ENCODE measurements at regions not wholly inside any gene's neighbourhood (a gene's known extent, or its start where the extent isn't known, plus 50 kb on each side); places are given as distances from the start of the nearest gene placed in this dataset.

DNA sequence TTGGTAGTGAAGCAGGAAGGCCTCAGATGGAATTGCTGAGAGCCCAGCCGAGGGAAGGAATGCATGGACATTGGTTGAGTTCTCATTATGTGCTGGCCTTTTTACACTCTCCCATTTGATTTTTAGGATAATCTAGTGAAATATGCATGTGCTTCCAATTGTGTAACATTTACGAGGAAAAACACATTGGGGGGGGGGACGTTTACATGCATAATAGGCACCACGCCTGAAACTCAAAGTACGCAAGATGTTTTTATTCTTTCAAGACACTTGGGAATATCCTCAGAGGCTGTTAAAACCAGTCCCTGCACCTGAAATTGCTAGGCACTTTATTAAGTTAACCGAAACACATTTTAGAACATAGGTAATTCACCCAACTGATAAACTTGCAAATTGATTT, 118.5 kb upstream of the CDH4 start:
- DNase-seq (no peak), ATAC-seq (ENCODE audit: poor library complexity) (no peak)
- intact Hi-C loops (cut with DNase I): no loop called here

DNA sequence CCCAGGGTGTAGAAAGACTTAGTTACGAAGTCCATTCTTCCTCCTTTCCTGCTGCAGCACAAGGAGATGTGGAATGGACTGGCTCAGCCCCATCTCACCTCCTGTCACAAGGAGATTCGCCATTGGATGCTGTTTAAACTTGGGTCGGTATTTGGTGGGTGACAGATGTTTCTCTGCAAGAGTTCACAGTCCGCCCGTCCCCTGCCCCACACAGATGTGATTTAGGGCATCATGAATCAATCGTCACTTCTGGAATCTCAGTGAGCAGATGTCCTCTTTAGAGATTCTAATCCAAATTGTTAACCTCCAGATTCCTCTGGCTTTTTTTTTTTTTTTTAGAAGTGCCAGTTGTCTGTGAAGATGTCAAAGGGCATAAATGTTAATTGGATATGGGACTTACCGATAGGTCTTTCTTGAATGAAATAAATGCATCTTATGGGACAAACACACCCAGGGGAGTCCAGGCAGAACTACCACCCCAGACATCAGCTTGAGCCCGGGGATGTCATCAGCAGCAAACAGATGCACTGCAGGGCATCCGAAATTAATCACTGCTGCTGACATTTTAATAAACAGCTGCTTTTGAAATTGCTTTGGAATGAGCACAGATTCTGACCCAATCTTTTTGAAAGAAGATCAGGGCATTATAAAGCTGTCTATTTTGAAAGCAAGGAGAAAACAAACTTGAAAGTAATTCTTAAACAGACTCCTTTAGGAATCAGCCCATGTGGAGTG, 117.6 kb upstream of the CDH4 start:
- DNase-seq (no peak), ATAC-seq (ENCODE audit: poor library complexity) (no peak)
- intact Hi-C loops (cut with DNase I): no loop called here

DNA sequence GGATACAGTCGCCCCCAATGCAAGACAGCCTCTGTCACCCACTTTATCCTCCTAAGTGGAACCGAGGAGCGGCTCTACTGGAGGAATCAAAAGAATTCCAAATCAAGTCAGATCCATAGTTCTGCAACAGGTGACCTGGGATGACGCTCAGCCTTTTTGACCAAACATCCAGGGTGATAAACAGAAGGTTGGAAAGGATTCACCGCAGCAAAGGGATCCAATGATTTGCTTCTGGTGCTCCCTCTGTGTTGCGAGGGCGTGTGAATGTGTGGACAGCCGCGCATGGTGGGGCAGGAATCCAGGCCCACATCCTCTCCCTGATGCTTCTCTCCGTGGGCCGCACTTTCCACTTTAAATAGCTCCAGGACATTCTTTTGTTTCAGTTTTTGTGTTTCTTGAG, 116.8 kb upstream of the CDH4 start:
- intact Hi-C loops (cut with DNase I): no loop called here
- DNase-seq: no peak

DNA sequence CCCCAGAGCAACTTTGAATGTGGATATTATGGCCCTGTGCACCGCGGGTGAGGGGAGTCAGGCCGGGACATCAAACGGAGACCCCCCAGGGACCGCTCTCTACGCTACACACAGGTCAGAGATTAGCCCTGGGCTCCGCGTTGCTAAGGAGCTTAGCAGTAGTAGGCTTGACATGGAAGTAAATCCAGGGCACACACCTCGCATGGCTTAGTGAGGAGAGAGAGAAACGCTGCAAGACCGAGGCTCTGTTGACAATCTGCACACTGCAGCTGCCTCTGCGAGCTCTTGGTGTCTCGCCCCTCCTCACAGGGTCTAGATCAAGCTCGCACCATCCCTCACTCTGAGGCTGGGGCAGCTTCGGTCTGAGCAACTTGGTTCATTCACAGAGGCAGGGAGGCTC, 116.1 kb upstream of the CDH4 start:
- intact Hi-C loops (cut with DNase I): no loop called here
- ATAC-seq (ENCODE audit: poor library complexity) (no peak), DNase-seq (no peak)

More for the DNA sequence above, 116.8 kb upstream of the CDH4 start:
- ATAC-seq (ENCODE audit: poor library complexity): no peak

DNA sequence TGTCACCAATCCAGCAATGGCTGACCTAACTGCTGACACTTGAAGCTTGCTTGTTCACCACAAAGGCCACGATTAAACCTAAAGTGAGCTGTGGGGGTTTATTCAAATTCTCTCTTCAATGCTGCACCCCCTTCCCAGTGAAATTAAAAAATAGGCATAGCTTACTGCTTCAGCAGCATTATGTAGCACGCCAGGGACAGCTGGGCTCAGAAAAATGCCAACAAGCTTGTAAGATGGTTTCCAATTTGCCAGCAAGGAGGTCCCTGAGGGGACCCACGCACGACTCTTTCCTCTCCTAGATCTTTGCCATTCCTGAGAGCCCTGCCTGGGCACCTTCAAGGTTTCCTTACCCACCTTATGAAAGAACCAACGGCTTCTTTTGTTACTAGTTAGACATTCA, 113.5 kb upstream of the CDH4 start:
- no peak for DNase-seq
- ATAC-seq (ENCODE audit: poor library complexity): no peak
- intact Hi-C loops (cut with DNase I): no loop called here

DNA sequence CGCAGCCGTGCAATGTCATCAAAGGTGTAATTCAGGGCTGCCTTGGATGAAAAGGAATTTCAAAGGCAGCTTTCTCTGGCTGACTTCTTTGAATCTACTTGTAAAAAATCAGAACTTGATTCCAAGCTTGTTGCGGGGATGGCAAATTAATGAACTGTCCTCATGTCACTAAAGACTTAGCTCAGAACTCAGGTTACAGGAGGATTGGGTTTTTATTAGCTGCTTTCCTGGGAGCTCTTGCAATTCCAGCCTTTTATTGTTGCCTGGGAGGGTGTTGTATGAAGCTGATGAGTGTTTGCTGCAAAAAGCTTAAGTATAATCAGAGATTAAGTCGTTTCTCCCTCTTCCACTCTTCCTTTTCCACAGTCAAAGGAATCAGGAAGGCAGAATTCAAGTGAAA, 113.0 kb upstream of the CDH4 start:
- intact Hi-C loops (cut with DNase I): no loop called here
- DNase-seq (no peak), ATAC-seq (ENCODE audit: poor library complexity) (no peak)

DNA sequence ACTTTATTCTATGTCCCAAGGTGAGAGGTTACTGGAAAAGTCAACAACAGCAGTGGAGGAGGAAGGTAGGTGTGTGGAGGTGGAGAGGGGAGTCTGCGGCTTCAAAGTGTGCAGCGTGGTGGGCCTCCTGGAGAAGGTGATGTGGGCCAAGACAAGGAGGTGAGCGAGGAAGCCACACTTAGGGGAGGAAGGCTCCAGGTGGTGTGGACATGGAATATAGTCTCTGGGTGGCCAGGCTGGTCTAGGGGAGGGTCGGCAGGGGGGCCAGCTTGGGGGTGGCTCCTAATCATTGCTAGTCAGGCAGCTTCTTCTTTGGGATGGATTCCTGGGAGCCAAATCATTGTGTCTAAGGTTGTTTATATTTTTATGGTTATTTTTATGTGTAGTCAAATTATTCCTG, 111.5 kb upstream of the CDH4 start:
- ATAC-seq (ENCODE audit: poor library complexity) (no peak), DNase-seq (no peak)
- intact Hi-C loops (cut with DNase I): no loop called here

DNA sequence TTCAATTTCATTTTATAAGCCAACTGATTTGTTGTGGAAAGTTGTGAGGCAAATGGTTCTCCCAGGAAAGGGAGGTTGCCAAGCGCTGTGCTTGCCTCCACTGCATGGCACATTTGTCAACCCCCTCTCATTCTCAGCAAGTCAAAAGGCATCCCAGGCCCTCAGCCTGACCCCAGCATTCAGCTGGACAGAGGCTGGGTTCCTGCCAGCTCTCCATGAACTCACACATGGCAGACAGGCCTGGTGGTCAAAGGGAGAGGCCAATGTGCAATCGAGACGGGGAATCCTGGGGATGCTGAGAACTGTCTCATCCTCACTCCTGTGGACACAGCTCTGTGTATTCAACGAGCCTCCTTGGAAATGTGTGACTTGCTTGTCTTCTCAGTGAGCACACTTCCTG, 106.0 kb upstream of the CDH4 start:
- no peak for DNase-seq
- ATAC-seq (ENCODE audit: poor library complexity): no peak
- intact Hi-C loops (cut with DNase I): no loop called here

DNA sequence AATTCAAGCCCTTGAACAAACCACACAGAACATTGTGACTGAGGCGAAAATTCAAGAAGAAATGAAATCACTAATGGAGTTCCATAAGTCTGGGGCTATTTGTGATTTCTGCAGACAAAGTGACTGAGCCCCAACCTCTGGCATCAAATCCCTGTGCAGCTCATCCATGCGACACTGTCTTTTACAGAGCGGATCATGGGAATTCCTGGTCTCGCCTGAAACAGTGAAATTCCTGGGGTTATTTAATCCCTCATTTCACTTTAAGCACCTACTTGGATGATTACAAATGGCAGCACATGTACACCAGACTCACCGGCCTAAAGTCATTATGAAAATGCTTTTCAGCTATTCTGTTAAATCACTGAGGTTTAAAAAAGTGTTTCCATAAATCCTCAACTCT, 102.4 kb upstream of the CDH4 start:
- DNase-seq (no peak), ATAC-seq (ENCODE audit: poor library complexity) (no peak)
- intact Hi-C loops (cut with DNase I): no loop called here

DNA sequence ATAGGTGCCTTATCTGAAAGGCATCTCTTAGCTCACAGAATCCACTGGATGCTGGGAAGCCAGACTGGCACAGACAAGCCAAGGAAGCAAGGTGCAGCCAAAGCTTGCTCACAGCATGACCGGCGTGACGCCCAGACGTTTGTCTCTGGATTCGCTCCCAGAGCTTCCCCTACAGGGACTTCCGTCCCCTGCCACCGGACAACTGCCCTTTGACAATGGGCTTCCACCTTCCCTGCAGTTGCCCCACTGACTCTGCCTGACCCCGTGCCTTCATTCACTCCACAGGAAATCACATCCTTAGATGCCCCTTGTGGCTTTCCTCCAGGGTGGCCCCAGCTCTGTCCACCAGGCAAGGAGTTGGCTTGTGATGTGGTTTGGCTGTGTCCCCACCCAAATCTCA, 94.8 kb upstream of the CDH4 start:
- intact Hi-C loops (cut with DNase I): no loop called here
- DNase-seq (no peak), ATAC-seq (ENCODE audit: poor library complexity) (no peak)

DNA sequence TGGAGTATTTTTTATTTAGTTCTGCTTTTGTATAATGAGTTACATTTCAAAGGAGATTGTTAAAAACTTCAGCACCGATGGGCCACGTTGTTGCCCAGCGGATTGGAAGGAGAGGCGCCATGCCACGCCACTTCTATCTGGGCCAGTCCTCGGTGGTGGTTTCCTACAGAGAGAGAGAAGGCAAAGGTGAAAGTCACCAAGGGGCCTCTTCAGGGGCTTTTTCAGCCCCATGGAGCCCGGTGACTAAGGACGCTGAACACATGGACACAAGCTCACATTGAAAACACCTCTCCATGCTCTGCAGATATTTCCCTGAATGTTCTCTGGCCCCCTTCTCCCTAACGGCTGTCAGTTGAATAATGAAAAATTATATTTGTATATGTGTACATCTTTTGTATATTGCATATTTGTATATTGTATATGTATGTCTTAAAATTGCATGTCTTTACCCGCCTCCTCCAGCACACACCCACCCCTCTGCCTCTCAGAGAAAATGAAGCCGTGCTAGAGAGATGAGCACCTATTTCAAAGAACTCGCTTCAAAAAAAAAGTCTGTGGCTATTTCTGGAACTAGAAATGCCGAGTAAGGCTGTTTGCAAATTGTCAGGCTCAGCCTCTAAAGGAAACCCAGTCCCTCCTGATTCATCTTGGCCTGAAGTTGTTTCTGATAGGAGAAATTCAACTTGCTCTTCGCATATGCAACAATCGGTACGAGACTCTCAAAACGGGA, 91.9 kb upstream of the CDH4 start:
- DNase-seq (no peak), ATAC-seq (ENCODE audit: poor library complexity) (no peak)
- intact Hi-C loops (cut with DNase I): no loop called here

DNA sequence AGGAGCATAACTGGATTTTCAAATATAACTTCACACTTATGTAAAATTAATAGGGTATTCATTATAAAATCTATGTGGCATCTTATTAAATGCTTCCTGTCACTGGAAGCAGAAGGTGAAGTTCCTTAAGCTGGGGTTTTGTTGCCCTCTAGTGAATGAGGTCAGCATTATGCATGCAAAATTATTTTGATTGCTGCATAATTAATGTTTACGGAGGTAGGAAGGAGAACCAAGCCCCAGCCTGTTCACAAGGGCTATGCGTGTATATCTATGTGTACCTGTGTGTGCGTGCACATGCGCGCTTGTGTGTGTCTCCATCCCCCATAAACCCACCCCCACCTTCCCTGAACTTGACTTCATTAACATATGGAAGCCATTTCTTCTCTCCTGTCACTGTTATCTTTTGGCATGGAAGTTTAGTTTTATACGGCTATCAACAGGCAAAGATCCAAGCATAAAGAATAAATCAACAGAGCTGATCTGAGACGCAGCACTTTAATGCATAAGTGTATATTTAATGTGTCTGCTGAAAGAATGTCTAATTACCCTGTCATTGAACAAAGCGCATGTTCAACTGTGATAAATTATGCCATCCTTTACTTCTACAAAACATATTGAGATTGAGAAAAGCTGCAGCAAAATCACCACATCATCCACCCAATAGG, 90.2 kb upstream of the CDH4 start:
- DNase-seq (no peak), ATAC-seq (ENCODE audit: poor library complexity) (no peak)
- intact Hi-C loops (cut with DNase I): no loop called here

DNA sequence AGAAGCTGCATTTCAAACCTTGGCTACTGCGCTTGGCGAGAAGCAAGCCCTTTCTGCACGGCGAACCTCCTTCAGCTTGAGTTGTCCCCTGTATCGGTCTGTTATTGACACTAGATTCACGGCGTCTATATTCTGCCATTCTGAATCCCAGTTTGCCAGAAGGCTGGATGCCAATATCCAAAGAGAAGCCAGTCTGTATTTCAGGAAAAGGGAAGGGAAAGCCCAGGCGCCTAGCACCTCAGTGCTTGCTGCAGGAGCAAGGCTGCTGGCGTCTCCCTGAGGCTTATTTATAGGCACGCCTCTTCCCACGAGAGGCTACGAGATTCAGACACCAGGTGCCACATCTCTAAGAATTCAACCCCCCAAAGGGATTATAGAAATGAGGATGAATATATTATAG, 89.6 kb upstream of the CDH4 start:
- intact Hi-C loops (cut with DNase I): no loop called here
- DNase-seq: no peak

DNA sequence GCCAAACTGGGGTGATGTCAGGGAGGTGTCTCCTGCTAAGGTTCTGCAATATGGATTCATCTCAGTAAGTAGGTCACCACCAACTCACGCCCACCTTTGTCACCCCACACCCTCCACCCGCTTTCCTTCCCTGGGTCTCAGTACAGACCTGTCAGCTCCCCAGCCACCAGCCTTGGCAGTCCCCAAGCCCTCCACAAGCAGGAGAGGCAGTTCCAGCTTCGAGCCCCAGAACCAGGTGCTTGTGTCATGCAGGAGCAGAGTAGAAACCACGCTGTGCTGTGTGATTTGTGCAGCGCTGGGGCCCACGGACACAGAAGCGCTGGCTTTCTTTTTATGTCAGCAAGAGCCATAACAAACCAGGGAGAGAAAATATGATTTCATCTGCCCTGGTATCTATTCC, 89.0 kb upstream of the CDH4 start:
- DNase-seq (no peak), ATAC-seq (ENCODE audit: poor library complexity) (no peak)
- intact Hi-C loops (cut with DNase I): no loop called here

More for the DNA sequence above, 89.6 kb upstream of the CDH4 start:
- no peak for ATAC-seq (ENCODE audit: poor library complexity)

DNA sequence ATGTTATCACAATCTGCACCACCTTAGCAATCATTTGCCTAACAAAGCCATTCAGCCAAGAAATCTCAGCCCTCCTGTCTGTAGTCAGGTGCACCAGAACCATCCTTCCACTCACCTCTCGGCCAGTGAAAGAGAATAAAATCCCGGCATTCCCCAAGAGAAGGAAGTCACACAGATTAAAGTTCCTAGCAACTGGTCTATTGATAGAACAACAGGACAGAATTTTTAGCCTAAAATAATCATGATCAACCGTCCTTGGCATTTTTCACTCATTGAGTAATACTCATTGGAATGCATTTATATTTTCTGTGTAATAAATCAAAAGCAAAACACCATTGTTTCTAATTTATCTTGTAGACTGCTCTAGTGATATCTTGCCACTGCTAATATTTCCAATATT, 85.7 kb upstream of the CDH4 start:
- DNase-seq: no peak
- no peak for ATAC-seq (ENCODE audit: poor library complexity)
- intact Hi-C loops (cut with DNase I): no loop called here

DNA sequence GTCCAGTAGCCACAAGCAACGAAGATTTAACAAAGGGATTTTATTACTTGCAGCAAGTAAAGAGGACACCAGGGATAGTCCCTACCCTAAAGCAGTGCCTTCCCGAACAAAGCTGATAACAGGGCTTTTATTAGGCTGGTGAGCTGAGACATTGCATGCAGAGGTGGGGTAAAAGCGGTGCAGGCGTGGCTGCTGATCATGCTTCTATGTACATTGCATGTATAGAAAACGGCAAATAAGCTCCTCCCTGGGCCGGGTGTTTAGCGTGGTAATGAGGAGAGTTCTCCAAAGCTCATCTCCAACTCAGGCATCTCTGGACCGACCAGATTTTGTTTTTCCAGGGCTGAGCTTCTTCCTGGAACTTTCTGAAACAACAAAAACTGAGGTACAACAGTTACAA, 83.5 kb upstream of the CDH4 start:
- DNase-seq (no peak), ATAC-seq (ENCODE audit: poor library complexity) (no peak)
- intact Hi-C loops (cut with DNase I): no loop called here

DNA sequence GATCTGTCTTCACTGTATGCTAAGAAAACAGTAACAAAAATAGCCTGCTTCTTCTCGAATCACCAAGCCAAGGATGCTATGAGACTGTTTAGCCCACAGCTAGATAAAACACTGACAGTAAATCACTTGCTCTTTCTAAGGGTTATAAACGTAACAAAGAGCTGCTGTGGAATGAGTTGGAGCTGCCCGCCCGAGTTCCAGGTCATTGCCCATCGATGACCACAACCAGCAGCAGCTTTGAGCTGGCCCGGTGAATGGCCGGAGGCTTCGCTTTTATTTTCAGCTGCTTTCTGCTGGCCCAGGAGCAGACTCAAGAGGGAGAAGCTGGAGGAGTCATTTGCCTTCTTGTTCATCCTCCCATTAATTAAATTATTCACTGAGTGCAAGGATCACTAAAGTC, 82.2 kb upstream of the CDH4 start:
- DNase-seq (no peak), ATAC-seq (ENCODE audit: poor library complexity) (no peak)
- intact Hi-C loops (cut with DNase I): no loop called here

DNA sequence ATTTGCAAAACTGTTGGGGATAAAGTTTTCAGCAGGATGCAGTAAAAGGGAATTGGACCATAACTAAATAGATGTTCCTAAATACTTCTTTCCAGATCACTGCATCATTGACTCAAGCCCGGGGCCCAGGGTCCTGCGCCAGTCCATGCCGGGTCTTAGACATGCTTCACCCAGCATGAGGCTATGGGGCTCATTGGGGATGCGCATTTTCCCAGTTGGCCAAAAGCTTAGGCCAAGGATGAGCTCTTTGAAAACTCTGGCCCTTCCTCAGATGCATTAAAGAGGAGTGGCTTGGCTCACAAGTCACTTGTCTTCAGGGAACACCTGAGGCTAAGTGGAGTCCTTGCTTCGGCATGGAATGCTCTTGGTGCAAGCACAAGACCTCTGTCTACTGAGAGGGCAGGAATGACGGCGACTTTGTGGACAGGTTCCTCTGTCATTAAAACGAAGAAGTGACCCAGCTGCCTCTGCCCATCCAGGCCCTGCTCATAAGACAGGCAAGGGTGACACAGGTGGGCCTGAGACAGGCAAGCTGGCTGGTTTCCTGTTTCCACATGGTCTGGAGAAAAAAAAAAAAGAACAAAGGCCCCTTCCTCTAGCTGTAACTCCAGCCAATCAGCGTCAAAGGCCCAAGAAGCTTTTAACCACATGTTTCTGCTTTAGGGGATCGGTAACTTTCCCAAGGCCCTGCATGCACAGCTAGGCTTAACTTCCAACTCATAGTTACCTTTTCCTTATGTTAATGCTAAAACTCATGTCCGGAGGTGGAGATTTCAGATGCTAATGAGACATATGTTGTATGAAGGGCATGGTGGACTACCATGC, 81.4 kb upstream of the CDH4 start:
- DNase-seq: no peak
- ATAC-seq (ENCODE audit: poor library complexity): no peak
- intact Hi-C loops (cut with DNase I): no loop called here

DNA sequence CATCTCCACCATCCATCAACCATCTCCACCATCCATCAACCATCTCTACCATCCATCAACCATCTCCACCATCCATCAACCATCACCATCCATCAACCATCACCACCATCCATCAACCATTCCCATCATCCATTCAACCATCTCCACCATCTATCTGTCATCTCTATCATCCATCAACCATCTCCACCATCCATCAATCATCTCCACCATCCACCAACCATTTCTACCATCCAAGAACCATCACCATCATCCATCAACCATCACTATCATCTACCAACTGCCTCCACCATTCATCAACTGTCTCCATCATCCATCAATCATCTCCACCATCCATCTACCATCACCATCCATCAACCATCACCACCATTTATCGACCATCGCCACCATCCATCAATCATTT, 78.8 kb upstream of the CDH4 start:
- DNase-seq: no peak
- intact Hi-C loops (cut with DNase I): no loop called here
- no peak for ATAC-seq (ENCODE audit: poor library complexity)

All from Right ventricle myocardium superior (tissue), 1 donor.